ENCODE measurements at regions not wholly inside any gene's neighbourhood (a gene's known extent, or its start where the extent isn't known, plus 50 kb on each side); places are given as distances from the start of the nearest gene placed in this dataset.

DNA sequence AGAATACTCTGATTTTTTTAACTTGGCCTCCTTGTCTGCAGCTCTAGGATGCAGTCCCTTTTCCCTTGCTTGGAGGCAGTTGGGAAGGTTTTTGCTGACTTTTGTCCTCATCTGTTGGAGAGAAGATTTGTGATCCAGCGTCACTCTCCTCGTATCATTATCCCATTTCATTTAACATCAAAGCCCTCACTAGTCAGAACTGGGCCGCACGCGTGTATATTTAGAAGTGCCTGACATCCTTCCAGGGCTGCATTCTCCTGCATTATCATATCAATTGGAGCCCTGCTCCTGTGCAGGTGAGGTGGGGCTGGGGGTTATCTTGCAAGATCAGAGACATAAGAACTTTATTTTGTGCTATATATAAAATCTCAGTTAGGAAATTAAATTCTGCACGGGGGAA lies 435.1 kb upstream of the HS6ST1 start:
- intact Hi-C loops (cut with DNase I) = no loop called here
- Histone ChIP-seq H3K27me3 (ENCODE audit: insufficient read depth in 3 of 3, low read length in 2 of 3) (no peaks in the 10 kb centered on the region), H3K9me3 (no peaks in the 10 kb centered on the region), H3K36me3 (ENCODE audit: insufficient read depth in 1 of 2, low read depth in 1 of 2) (no peaks in the 10 kb centered on the region), H3K4me1 (no peaks in the 10 kb centered on the region), H3K4me3 (no peak overlapping the region), H3K27ac (no peak overlapping the region)
- TF ChIP-seq CTCF (IDR thresholded peaks at IDR 0.05) = no peak
- DNase-seq (no peak), ATAC-seq (no peak)
- 45 to 64% (median 61%) methylated on average over 6 of the region's 6 CpGs for WGBS, 3 donors

- ATAC-seq = peak in 1 of 4 donors; percentile 51
Observed at GRCh38 chr2:128754246-128754724, 435.6 kb upstream of the HS6ST1 start.

GRCh38 chr2:128755695-128756364 lies 437.2 kb upstream of the HS6ST1 start:
- Histone ChIP-seq H3K4me3 (no peak overlapping the region), H3K27ac (no peak overlapping the region), H3K9me3 (no peaks in the 10 kb centered on the region), H3K4me1 (no peaks in the 10 kb centered on the region), H3K36me3 (ENCODE audit: insufficient read depth in 1 of 2, low read depth in 1 of 2) (no peaks in the 10 kb centered on the region), H3K27me3 (ENCODE audit: insufficient read depth in 3 of 3, low read length in 2 of 3) (no peaks in the 10 kb centered on the region)
- ATAC-seq = no peak
- no peak for DNase-seq
- no peak for TF ChIP-seq CTCF (IDR thresholded peaks at IDR 0.05)
- 28 to 34% (median 32%) methylated on average over 15 of the region's 15 CpGs for WGBS, 3 donors
- intact Hi-C loops (cut with DNase I) = no loop called here

More at GRCh38 chr2:128754246-128754724, 435.6 kb upstream of the HS6ST1 start:
- H3K9me3 ChIP-seq = no peaks in the 10 kb centered on the region
- H3K27ac ChIP-seq = no peak overlapping the region
- no peak overlapping the region for H3K4me3 ChIP-seq
- intact Hi-C loops (cut with DNase I) = no loop called here
- H3K36me3 ChIP-seq (ENCODE audit: insufficient read depth in 1 of 2, low read depth in 1 of 2) = no peaks in the 10 kb centered on the region
- no peaks in the 10 kb centered on the region for H3K27me3 ChIP-seq (ENCODE audit: insufficient read depth in 3 of 3, low read length in 2 of 3)
- no peak for TF ChIP-seq CTCF (IDR thresholded peaks at IDR 0.05)
- 50 to 55% (median 51%) methylated on average over 6 of the region's 6 CpGs for WGBS, 3 donors
- no peaks in the 10 kb centered on the region for H3K4me1 ChIP-seq
- DNase-seq = no peak

DNA sequence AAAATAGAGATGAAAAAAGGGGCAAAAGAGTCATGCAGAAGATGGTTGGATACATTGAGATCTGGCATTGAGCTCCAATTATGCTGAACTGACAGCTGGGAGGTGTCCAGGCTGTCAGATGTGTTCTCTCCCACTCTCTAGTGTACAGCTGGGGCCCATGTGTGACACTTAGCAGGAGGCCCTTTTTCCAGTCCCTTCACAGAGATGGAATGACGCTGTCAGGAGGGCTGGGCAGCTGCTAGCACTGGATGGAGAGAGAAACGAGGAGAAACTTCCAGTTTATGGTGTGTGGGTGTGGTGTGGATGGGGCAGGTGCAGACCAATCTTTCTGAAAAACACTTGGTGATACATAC lies 437.7 kb upstream of the HS6ST1 start:
- H3K4me1 ChIP-seq = no peaks in the 10 kb centered on the region
- no peak overlapping the region for H3K27ac ChIP-seq
- WGBS, 3 donors = 20 to 32% (median 22%) methylated on average over 2 of the region's 2 CpGs
- no peak for TF ChIP-seq CTCF (IDR thresholded peaks at IDR 0.05)
- intact Hi-C loops (cut with DNase I) = no loop called here
- no peaks in the 10 kb centered on the region for H3K9me3 ChIP-seq
- DNase-seq = no peak
- ATAC-seq = no peak
- H3K36me3 ChIP-seq (ENCODE audit: insufficient read depth in 1 of 2, low read depth in 1 of 2) = no peaks in the 10 kb centered on the region
- no peaks in the 10 kb centered on the region for H3K27me3 ChIP-seq (ENCODE audit: insufficient read depth in 3 of 3, low read length in 2 of 3)
- H3K4me3 ChIP-seq = no peak overlapping the region

- H3K9me3 ChIP-seq = peaks cover 7% of the 10 kb centered on the region
- no peaks in the 10 kb centered on the region for H3K4me1 ChIP-seq
- WGBS, 3 donors = 33 to 55% (median 33%) methylated on average over 6 of the region's 6 CpGs
Observed at GRCh38 chr2:128765811-128766210, 447.1 kb upstream of the HS6ST1 start.

More at GRCh38 chr2:128765811-128766210, 447.1 kb upstream of the HS6ST1 start:
- DNase-seq = no peak
- intact Hi-C loops (cut with DNase I) = no loop called here
- ATAC-seq = no peak
- H3K4me3 ChIP-seq = no peak overlapping the region
- H3K36me3 ChIP-seq (ENCODE audit: insufficient read depth in 1 of 2, low read depth in 1 of 2) = no peaks in the 10 kb centered on the region
- TF ChIP-seq CTCF (IDR thresholded peaks at IDR 0.05) = no peak
- H3K27me3 ChIP-seq (ENCODE audit: insufficient read depth in 3 of 3, low read length in 2 of 3) = no peaks in the 10 kb centered on the region
- no peak overlapping the region for H3K27ac ChIP-seq

All from psoas muscle (tissue), 7 donors.